HG03565 (cell line): ENCODE measurements at regions not wholly inside any gene's neighbourhood (a gene's known extent, or its start where the extent isn't known, plus 50 kb on each side); places are given as distances from the start of the nearest gene placed in this dataset.
"Not testable (repeated sequence)": the region's sequence is repeated elsewhere in the genome, so short reads cannot be mapped to it uniquely, and the experiment has no call there.

Experiments used
- ATAC-seq: cut with Tn5 transposase; IDR thresholded peaks from one replicate; pipeline ENCODE4 v1.9.1; 2021; ENCODE audit warnings: mild to moderate bottlenecking, moderate library complexity; ENCODE audit not compliant: unreplicated experiment

DNA sequence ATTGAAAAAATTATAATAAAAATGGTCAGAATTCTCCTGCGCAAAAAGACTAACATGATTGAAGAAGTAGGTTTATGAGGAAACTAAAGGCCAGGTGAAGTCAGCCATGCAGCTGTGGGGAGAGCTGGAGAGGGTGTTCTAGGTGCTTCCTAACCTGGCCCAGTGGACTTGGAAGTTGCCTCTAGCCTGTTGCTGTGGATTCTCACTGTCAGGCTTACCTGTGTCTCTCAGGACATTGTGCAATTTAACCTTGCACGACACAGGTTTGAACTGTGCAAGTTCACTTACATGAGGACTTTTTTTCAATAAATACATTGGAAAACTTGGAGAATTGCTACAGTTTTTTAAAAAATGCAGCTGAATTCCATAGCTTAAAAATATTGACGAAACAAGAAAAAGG lies 266.4 kb downstream of the CXCL12 start:
- ATAC-seq = no peak

- no peak for ATAC-seq
These were observed 268.4 kb downstream of the CXCL12 start for GRCh38 chr10:44116474-44116873.

- ATAC-seq = no peak
These were observed 269.4 kb downstream of the CXCL12 start for GRCh38 chr10:44115516-44115915.

DNA sequence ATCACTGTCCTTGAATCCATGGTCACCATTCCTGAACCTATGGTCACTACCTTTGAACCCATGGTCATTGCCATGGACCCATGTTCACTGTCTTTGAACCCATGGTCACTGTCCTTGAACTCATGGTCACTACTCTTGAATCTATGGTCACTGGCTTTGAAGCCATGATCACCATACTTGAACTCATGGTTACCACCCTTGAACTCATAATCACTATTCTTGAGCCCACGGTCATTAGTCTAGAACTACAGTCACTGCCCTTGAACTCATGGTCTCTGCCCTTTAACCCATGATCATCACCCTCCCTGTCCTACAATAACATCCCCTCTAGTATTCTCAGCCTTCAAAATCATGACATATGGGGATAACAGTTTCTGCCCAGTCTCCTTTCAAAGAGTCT lies 270.5 kb downstream of the CXCL12 start:
- no peak for ATAC-seq

GRCh38 chr10:44112280-44112679 lies 272.6 kb downstream of the CXCL12 start:
- not testable (repeated sequence) for ATAC-seq

GRCh38 chr10:44105696-44106095 lies 279.2 kb downstream of the CXCL12 start:
- no peak for ATAC-seq

- ATAC-seq = no peak
These were observed 282.1 kb downstream of the CXCL12 start for GRCh38 chr10:44102726-44103255.

DNA sequence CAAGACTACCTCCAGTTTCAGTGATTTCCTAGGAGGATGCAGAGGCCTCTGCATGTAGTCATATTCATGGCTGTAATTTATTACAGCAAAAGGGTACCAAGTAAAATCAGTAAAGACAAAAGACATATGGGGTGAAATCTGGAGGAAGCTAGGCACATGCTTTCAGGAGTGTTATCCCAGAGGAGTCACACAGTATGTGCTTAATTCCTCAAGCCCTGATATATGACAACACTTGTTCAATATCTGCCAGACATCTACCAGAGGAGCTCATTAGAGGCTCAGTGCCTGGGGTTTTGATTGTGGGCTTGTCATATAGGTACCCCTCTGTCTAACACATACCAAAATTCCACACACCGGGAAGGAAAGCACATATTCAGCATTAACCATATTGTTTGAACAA lies 283.8 kb downstream of the CXCL12 start:
- no peak for ATAC-seq

- no peak for ATAC-seq
These were observed 285.4 kb downstream of the CXCL12 start for GRCh38 chr10:44099511-44099910.

GRCh38 chr10:44096217-44096616 lies 288.7 kb downstream of the CXCL12 start:
- not testable (repeated sequence) for ATAC-seq

DNA sequence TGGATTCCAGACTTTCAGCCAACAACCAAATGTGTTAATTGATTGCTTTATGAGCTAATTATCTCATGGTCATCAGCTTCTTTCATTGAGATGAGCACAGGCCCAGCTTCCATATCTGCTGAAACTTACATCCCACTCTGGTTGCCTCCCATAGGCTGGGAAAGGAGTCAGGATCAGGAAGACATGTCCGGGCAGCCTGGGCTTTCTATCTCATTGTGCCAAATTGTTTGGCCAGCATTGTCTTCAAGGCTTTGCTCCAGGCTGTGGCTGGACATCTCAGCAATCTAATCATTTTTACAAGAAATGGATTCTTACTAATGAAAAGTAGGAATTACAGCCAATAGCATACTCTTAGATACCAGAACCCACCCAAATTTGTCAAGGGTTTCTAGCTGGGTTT lies 295.2 kb downstream of the CXCL12 start:
- no peak for ATAC-seq

DNA sequence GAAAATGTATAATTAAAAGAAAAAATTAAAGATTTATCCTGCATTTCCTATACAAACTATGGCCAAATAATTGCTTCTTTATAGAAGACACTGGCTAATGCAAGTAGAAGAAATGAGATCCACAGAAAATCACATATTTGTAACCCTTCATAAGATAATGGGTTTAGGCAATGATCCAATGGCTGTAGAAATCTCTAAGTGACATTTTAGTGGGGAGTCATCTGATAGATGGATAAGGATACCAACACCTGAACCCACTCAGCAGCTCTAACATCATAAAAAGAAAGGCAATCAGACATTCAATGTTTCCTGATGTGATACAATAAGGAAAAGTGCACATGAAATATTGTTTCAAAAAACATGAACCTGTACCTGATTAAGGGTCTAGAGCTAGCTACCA lies 297.5 kb downstream of the CXCL12 start:
- no peak for ATAC-seq

DNA sequence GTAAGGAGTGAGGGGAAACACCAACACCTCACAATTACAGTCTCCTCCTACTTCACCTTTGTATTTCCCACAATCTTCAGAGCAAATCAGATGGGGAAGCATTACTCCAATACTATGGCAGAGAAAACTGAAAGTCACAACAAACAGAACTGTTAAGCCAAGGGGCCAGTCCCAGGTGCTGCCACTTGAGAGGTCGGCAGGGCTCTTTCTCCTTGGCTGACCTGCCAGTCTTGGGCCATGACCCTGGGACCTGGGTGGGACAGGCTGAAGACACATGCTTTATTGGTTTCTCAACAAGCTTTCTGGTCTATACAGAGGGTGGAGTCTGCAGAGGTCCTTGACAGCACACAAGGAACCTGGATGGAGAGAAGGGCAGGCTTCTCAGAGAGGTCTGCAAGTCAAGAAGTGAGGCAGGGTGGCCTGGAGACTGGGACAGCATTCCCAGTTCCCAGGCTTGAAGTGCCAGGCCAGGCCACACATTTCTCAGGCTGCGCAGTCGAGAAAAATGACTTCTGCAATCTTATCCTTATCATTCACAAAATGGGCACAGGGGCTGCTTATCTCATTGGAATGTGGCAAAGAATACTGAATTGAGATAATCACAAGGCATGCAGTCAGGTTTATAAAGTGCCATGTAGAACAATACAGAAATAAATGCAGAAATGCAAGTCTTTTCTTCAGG lies 301.0 kb downstream of the CXCL12 start:
- no peak for ATAC-seq

GRCh38 chr10:44071479-44071878 lies 313.4 kb downstream of the CXCL12 start:
- no peak for ATAC-seq

DNA sequence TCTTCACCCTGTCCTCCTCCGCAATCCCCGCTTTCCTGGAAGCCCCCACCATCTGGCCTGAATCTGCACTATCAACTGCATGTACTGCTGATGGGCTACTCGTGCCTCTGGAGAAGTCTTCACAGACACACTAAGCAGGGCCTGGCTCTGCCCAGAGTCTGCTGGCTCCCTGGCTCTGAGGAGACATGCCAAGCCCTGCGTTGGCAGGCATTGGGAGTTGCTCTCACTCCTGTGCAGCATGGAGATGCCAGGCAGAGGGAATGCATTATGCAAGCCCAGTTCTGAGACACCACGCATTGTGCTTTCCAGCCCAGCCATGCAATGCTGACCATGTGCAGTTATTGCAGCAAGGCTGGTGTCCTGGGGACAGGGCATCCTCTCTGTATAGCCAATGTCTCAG lies 314.6 kb downstream of the CXCL12 start:
- no peak for ATAC-seq

- no peak for ATAC-seq
These were observed 315.3 kb downstream of the CXCL12 start for GRCh38 chr10:44069573-44069972.

DNA sequence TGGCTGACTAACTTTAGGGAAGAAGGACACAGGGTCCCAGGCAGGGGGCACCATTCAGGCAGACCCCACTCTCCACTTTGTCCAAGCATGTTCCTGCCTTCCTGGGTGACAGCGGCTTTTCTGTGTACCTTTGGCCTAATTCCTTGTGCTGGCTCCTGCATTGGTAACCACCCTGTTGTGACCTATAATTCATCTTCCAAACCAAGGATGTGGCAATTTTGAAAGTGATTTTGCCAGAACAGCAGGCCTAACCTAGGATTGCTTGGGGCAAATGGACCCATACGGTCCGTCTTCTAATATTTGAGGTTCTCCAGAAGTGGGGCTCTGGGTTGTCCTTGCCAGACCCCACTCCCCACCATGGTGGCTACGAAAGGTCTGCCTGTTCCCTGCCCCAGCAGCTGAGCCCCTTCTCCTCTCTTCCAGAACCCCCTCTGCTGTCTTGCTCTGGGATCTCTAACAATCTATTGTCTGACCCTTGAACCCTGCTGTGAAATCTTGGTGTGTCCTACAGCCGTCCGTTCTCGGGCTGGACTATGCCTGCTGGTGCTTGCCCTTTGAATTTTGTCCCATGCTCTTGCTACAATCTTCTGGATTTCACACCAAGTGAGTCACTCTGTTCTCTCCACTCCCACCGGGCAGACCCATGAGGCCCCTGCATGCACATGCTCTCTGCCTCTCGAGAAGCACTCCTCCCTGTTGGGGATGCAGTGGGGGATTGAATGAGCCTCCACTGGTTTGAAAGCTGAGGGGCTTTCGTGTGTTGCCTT lies 316.0 kb downstream of the CXCL12 start:
- ATAC-seq = no peak

- ATAC-seq = no peak
These were observed 317.5 kb downstream of the CXCL12 start for GRCh38 chr10:44067432-44067831.

DNA sequence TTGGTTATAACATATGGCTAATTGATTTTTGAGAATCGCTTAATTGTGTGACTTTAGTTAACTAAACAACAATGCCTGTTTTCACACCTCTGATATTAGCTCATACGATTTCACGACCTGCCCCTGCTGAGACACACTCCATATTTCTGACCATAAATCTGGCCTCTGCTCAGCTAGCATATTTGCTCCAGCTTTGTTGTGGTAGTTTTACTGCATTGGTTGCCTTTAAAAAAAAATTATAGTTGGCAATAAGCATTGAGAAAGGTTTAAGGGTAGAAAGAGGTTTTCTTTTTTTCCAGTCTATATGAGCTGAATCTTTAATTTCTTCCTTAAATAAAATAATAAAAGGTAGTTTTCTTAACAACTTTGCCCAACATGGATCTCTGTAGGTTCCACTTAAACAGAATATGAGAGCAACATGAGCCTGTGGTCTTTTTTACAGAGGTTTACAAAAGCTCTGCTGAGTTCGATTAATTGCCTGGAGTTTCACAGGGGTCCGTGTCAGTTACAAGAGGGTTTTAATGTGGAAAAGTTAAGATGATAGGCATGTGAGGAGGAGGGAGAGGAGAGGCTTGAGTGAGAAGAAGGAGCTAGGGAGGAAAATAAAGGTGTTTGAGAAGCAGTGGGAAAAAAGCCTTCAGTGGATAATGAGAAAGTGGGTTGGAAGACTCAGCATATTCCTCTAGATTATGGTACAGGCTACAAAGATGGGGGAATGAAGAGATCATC lies 318.2 kb downstream of the CXCL12 start:
- no peak for ATAC-seq

DNA sequence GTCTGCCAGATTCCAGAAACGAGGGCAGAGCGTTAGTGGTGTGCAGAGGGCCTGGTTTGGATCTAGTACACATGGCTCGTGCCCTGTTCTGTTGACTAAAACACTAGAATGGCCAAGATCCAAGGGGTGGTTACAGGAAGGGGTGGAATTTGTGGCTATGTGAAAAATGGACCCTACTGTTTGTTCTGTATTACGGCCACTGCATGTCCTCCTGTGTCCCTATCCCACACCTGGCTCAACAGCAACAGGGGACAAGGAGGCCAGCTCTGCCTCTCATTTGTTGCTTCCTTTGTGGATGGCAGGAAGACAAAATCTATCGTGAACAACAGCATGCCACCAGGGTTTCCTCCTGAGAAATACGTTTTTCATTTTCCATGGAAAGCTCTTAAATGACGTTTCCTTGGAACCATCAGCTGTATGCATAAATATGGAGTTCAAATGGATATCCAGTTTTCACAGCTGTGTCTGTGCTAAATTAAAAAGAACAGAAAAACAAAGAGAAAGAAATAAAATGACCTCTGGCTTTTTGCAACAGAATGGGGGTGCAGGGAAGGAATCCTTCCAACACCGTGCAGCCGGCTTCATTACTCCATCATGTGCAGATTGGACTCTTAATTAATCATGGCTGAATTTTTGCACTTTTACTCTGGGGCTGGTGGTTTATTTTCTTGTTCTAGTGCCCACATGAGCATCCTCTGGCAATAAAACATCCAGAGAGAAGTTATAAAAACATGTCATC lies 318.9 kb downstream of the CXCL12 start:
- no peak for ATAC-seq
